SK-N-SH (cell line): ENCODE measurements at regions not wholly inside any gene's neighbourhood (a gene's known extent, or its start where the extent isn't known, plus 50 kb on each side); places are given as distances from the start of the nearest gene placed in this dataset.

Experiments used
- CTCF ChIA-PET: fragments of 300-600, 350-600 bp; formaldehyde crosslinking; extraction: SDS; loops from one replicate; lab custom pipeline; 2021; lab: Yijun Ruan, JAX
- POLR2A ChIA-PET: fragments of 350-600 bp; sonication (Branson Sonifier 250); formaldehyde crosslinking; extraction: SDS; loops from one replicate; lab custom pipeline; 2020; ENCODE audit warnings: antibody characterized with exemption, inconsistent platforms; lab: Yijun Ruan, JAX
- DNase-seq: peaks from one replicate; pipeline ENCODE4 v3.0.0; 2012
- H2AFZ ChIP-seq: fragments of 200-600 bp; sonication (generic); 2 replicates; pipeline ENCODE4 v1.8.1; 2016; ENCODE audit warnings: antibody characterized with exemption, mild to moderate bottlenecking, low read depth
- H3F3A ChIP-seq: fragments of 200-600 bp; sonication (generic); replicated peaks from 2 replicates; pipeline ENCODE3; 2016; ENCODE audit warnings: antibody characterized with exemption, mild to moderate bottlenecking; ENCODE audit not compliant: insufficient read depth
- H3K27ac ChIP-seq, 2 experiments: fragments of 200-500 bp in 1 of 2; fragments of 200-600 bp in 1 of 2; sonication (Bioruptor generic) in 1 of 2; sonication (generic), shearing (Covaris generic) in 1 of 2; 2 replicates each; pipeline versions ENCODE4 v1.5.1 to v1.6.1; 2014 to 2016; ENCODE audit warnings: low read depth in 2 of 2, inconsistent platforms in 1 of 2, low read length in 1 of 2, mild to moderate bottlenecking in 1 of 2, mixed read lengths in 1 of 2
- H3K27me3 ChIP-seq: fragments of 200-600 bp; sonication (generic), shearing (Covaris generic); 2 replicates; pipeline ENCODE4 v1.6.1; 2016; ENCODE audit warnings: mixed run types; ENCODE audit not compliant: insufficient read depth
- H3K36me3 ChIP-seq, 2 experiments: fragments of 200-500 bp in 1 of 2; fragments of 200-600 bp in 1 of 2; sonication (Bioruptor generic) in 1 of 2; sonication (generic) in 1 of 2; replicated peaks in 1 of 2; 2 replicates each; pipeline versions ENCODE3 to v1.5.1; 2014 to 2016; ENCODE audit warnings: low read length in 1 of 2, mild to moderate bottlenecking in 1 of 2; ENCODE audit not compliant: insufficient read depth in 2 of 2, control insufficient read depth in 1 of 2
- H3K4me1 ChIP-seq, 2 experiments: fragments of 200-500 bp in 1 of 2; fragments of 200-600 bp in 1 of 2; sonication (Bioruptor generic) in 1 of 2; sonication (generic), shearing (Covaris generic) in 1 of 2; 2 replicates each; pipeline versions ENCODE4 v1.5.1 to v1.6.1; 2014 to 2016; ENCODE audit warnings: low read depth in 1 of 2, low read length in 1 of 2, mixed run types in 1 of 2; ENCODE audit not compliant: insufficient read depth in 2 of 2, control insufficient read depth in 1 of 2
- H3K4me2 ChIP-seq: fragments of 200-600 bp; sonication (generic), shearing (Covaris generic); 2 replicates; pipeline ENCODE4 v1.6.1; 2017; ENCODE audit warnings: mixed run types
- H3K4me3 ChIP-seq, 2 experiments: fragments of 200-500 bp in 1 of 2; fragments of 200-600 bp in 1 of 2; sonication (Bioruptor generic) in 1 of 2; sonication (generic), shearing (Covaris generic) in 1 of 2; 2 replicates each; pipeline versions ENCODE4 v1.5.1 to v1.8.1; 2014 to 2016; ENCODE audit warnings: low read depth in 2 of 2, inconsistent platforms in 1 of 2, low read length in 1 of 2, mild to moderate bottlenecking in 1 of 2, mixed read lengths in 1 of 2, moderate library complexity in 1 of 2
- H3K79me2 ChIP-seq: fragments of 200-600 bp; sonication (generic); 2 replicates; pipeline ENCODE4 v1.8.1; 2017; ENCODE audit warnings: mild to moderate bottlenecking; ENCODE audit not compliant: insufficient read depth
- H3K9ac ChIP-seq: fragments of 200-600 bp; sonication (generic); 2 replicates; pipeline ENCODE4 v1.6.1; 2017; ENCODE audit warnings: mixed run types
- H3K9me2 ChIP-seq: fragments of 200-600 bp; sonication (generic); 2 replicates; pipeline ENCODE4 v1.6.1; 2017; ENCODE audit warnings: mixed run types
- H3K9me3 ChIP-seq: fragments of 200-600 bp; sonication (generic); 2 replicates; pipeline ENCODE4 v1.6.1; 2017; ENCODE audit warnings: mixed run types, mild to moderate bottlenecking, moderate library complexity
- H4K20me1 ChIP-seq: fragments of 200-600 bp; sonication (generic); 2 replicates; pipeline ENCODE4 v1.6.1; 2017; ENCODE audit warnings: mild to moderate bottlenecking, mixed run types; ENCODE audit not compliant: insufficient read depth
- CHD2 ChIP-seq: fragments of 150-350 bp; IDR thresholded peaks from 2 replicates; pipeline ENCODE4 v1.6.1; 2018; ENCODE audit warnings: low read length; ENCODE audit not compliant: partially characterized antibody
- CTCF ChIP-seq: fragments of 200-600 bp; sonication (generic); IDR thresholded peaks from 2 replicates; pipeline ENCODE4 v1.6.1; 2017; ENCODE audit warnings: antibody characterized with exemption, mild to moderate bottlenecking, moderate library complexity
- EP300 ChIP-seq, 2 experiments: IDR thresholded peaks; 2 replicates each; pipeline versions ENCODE4 v1.4.0 to v1.6.1; 2012; ENCODE audit warnings: borderline replicate concordance in 1 of 2, low read depth in 1 of 2, low read length in 1 of 2
- EZH2phosphoT487 ChIP-seq: fragments of 200-600 bp; sonication (generic); IDR thresholded peaks from 2 replicates; pipeline ENCODE4 v1.6.1; 2017; ENCODE audit warnings: low read depth, mixed run types, mild to moderate bottlenecking, antibody characterized with exemption, moderate library complexity, borderline replicate concordance
- FOXJ3 ChIP-seq: sonication (generic); formaldehyde crosslinking; IDR thresholded peaks from 2 replicates; pipeline ENCODE4 v1.5.1; 2020; ENCODE audit warnings: mild to moderate bottlenecking, missing genetic modification reagents
- FOXM1 ChIP-seq: IDR thresholded peaks from 2 replicates; pipeline ENCODE4 v1.4.0; 2012; ENCODE audit warnings: low read depth, mild to moderate bottlenecking
- GABPA ChIP-seq: IDR thresholded peaks from 2 replicates; pipeline ENCODE4 v1.4.0; 2012; ENCODE audit warnings: low read depth, mild to moderate bottlenecking
- GATA2 ChIP-seq: sonication (generic); formaldehyde crosslinking; IDR thresholded peaks from 2 replicates; pipeline ENCODE4 v1.5.0; 2020; ENCODE audit warnings: mild to moderate bottlenecking, missing genetic modification reagents
- MEF2A ChIP-seq: IDR thresholded peaks from 2 replicates; pipeline ENCODE4 v1.4.0; 2012; ENCODE audit warnings: low read depth, borderline replicate concordance
- NFIC ChIP-seq: IDR thresholded peaks from 2 replicates; pipeline ENCODE4 v1.4.0; 2012; ENCODE audit warnings: borderline replicate concordance
- NRF1 ChIP-seq: IDR thresholded peaks from 2 replicates; pipeline ENCODE4 v1.6.1; 2012; ENCODE audit warnings: low read depth, mild to moderate bottlenecking, low read length
- POLR2AphosphoS5 ChIP-seq: IDR thresholded peaks from 2 replicates; pipeline ENCODE4 v1.6.1; 2012; ENCODE audit warnings: low read depth, low read length
- RCOR1 ChIP-seq: fragments of 150-350 bp; IDR thresholded peaks from 2 replicates; pipeline ENCODE4 v1.6.1; 2017; ENCODE audit warnings: antibody characterized with exemption, low read length
- TEAD4 ChIP-seq: IDR thresholded peaks from 2 replicates; pipeline ENCODE4 v1.4.0; 2012; ENCODE audit warnings: mild to moderate bottlenecking, borderline replicate concordance; ENCODE audit not compliant: insufficient read depth
- USF2 ChIP-seq: fragments of 150-350 bp; IDR thresholded peaks from 2 replicates; pipeline ENCODE4 v1.6.1; 2017; ENCODE audit warnings: antibody characterized with exemption, low read length, low read depth, borderline replicate concordance
- YY1 ChIP-seq: IDR thresholded peaks from 2 replicates; pipeline ENCODE4 v1.4.0; 2012; ENCODE audit warnings: low read depth, mild to moderate bottlenecking
- WGBS: methylation state at CpG from one replicate; pipeline ENCODE4 v1.1.6; 2017; ENCODE audit warnings: low lambda C conversion rate; 5-methylcytosine and 5-hydroxymethylcytosine counted together

GRCh38 chr1:212554401-212554800 lies 54.2 kb upstream of the ATF3 start:
- Histone ChIP-seq H3K9me2 (no peaks in the 10 kb centered on the region), H4K20me1 (no peaks in the 10 kb centered on the region), H3K4me1 (peaks cover 0 to 11% of the 10 kb centered on the region in 2 experiments; a peak in 1 of 4 replicates), H3K4me2 (no peak overlapping the region), H3K9me3 (no peaks in the 10 kb centered on the region), H3F3A (no peaks in the 10 kb centered on the region), H3K36me3 (no peaks in the 10 kb centered on the region), H3K79me2 (no peaks in the 10 kb centered on the region), H2AFZ (no peak overlapping the region), H3K9ac (no peak overlapping the region), H3K4me3 (no peak overlapping the region), H3K27ac (no peak overlapping the region), H3K27me3 (no peaks in the 10 kb centered on the region; the same call in 1 of the 2 replicates)
- TF ChIP-seq GABPA (no peak), MEF2A (no peak), CTCF (no peak), POLR2AphosphoS5 (no peak), EZH2phosphoT487 (no peak), CHD2 (no peak), FOXM1 (no peak), YY1 (no peak)
- WGBS = 41% methylated on average over 2 of the region's 2 CpGs
- no peak for DNase-seq
- ChIA-PET POLR2A (no interaction called here), CTCF (interaction anchor here (1.1 to 1.4 kb wide), 2 partner anchors 32 to 77 kb away, joined by 3 read pairs; no protein-coding TSS in a partner anchor)

GRCh38 chr1:212555426-212555825 lies 53.1 kb upstream of the ATF3 start:
- H3F3A ChIP-seq = no peaks in the 10 kb centered on the region
- H3K9me3 ChIP-seq = no peaks in the 10 kb centered on the region
- POLR2A ChIA-PET = no interaction called here
- no peak overlapping the region for H3K4me3 ChIP-seq
- H3K9ac ChIP-seq = no peak overlapping the region
- no peaks in the 10 kb centered on the region for H3K79me2 ChIP-seq
- H3K9me2 ChIP-seq = no peaks in the 10 kb centered on the region
- no peaks in the 10 kb centered on the region; the same call in 1 of the 2 replicates for H3K27me3 ChIP-seq
- no peaks in the 10 kb centered on the region for H4K20me1 ChIP-seq
- no peak overlapping the region for H3K27ac ChIP-seq
- no peak for TF ChIP-seq GABPA
- TF ChIP-seq USF2 = no peak
- no peak for TF ChIP-seq EP300 (IDR thresholded peaks at IDR 0.05; ENCODE audit: borderline replicate concordance in 1 of 2, low read depth in 1 of 2, low read length in 1 of 2)
- TF ChIP-seq EZH2phosphoT487 = no peak
- TF ChIP-seq YY1 = no peak
- TF ChIP-seq GATA2 = no peak
- TF ChIP-seq NFIC = no peak
- no peak for TF ChIP-seq NRF1
- TF ChIP-seq FOXJ3 = no peak
- TF ChIP-seq RCOR1 = no peak
- no peak for TF ChIP-seq TEAD4
- no peak overlapping the region for H2AFZ ChIP-seq
- no peaks in the 10 kb centered on the region for H3K36me3 ChIP-seq
- DNase-seq = no peak
- peaks cover 0 to 11% of the 10 kb centered on the region in 2 experiments; a peak in 1 of 4 replicates for H3K4me1 ChIP-seq
- H3K4me2 ChIP-seq = no peak overlapping the region
- CTCF ChIA-PET = interaction anchor here (0.6 to 4.9 kb wide), 3 partner anchors 33 to 465 kb away, joined by 3 to 22 read pairs (median 3); no protein-coding TSS in a partner anchor
- 77% methylated on average over 2 of the region's 2 CpGs for WGBS
